ENCODE measurements at regions not wholly inside any gene's neighbourhood (a gene's known extent, or its start where the extent isn't known, plus 50 kb on each side); places are given as distances from the start of the nearest gene placed in this dataset.

- TF ChIP-seq CTCF (IDR thresholded peaks at IDR 0.05; ENCODE audit: insufficient read depth, low read depth, low read length, missing control alignments), result no peak
- DNase-seq (ENCODE audit: low read depth), result no peak
- H3K4me3 ChIP-seq (ENCODE audit: low read length), result no peak overlapping the region
Observed at GRCh38 chr1:29640428-29640785, 404.1 kb downstream of the PTPRU start.

GRCh38 chr1:29639741-29640427 lies 403.6 kb downstream of the PTPRU start:
- H3K4me3 ChIP-seq (ENCODE audit: low read length), result no peak overlapping the region
- TF ChIP-seq CTCF (IDR thresholded peaks at IDR 0.05; ENCODE audit: insufficient read depth, low read depth, low read length, missing control alignments), result no peak
- peak; percentile 81 for DNase-seq (ENCODE audit: low read depth)

GRCh38 chr1:29639156-29639736 lies 402.9 kb downstream of the PTPRU start:
- H3K4me3 ChIP-seq (ENCODE audit: low read length), result no peak overlapping the region
- DNase-seq (ENCODE audit: low read depth), result peak; percentile 72
- TF ChIP-seq CTCF (IDR thresholded peaks at IDR 0.05; ENCODE audit: insufficient read depth, low read depth, low read length, missing control alignments), result no peak

GRCh38 chr1:29638281-29638680 lies 402.0 kb downstream of the PTPRU start:
- DNase-seq (ENCODE audit: low read depth), result no peak
- H3K4me3 ChIP-seq (ENCODE audit: low read length), result no peak overlapping the region
- TF ChIP-seq CTCF (IDR thresholded peaks at IDR 0.05; ENCODE audit: insufficient read depth, low read depth, low read length, missing control alignments), result no peak

GRCh38 chr1:29636936-29637335 lies 400.6 kb downstream of the PTPRU start:
- DNase-seq (ENCODE audit: low read depth), result no peak
- H3K4me3 ChIP-seq (ENCODE audit: low read length), result no peak overlapping the region
- no peak for TF ChIP-seq CTCF (IDR thresholded peaks at IDR 0.05; ENCODE audit: insufficient read depth, low read depth, low read length, missing control alignments)

GRCh38 chr1:29635501-29636263 lies 399.4 kb downstream of the PTPRU start:
- no peak for TF ChIP-seq CTCF (IDR thresholded peaks at IDR 0.05; ENCODE audit: insufficient read depth, low read depth, low read length, missing control alignments)
- DNase-seq (ENCODE audit: low read depth), result no peak
- H3K4me3 ChIP-seq (ENCODE audit: low read length), result no peak overlapping the region

All from epithelial cell of esophagus (primary cell).